Prostate gland (tissue), 2 donors: ENCODE measurements at regions not wholly inside any gene's neighbourhood (a gene's known extent, or its start where the extent isn't known, plus 50 kb on each side); places are given as distances from the start of the nearest gene placed in this dataset.

Experiments
- CTCF ChIP-seq, 4 experiments: fragments of 200-600 bp in 2 of 4; fragments of 450-650 bp in 2 of 4; sonication (generic) in 2 of 4; IDR thresholded peaks; 1 replicate in 3 of 4; 2 replicates in 1 of 4; pipeline ENCODE4 v1.5.1; 2016 to 2019; ENCODE audit warnings: antibody characterized with exemption in 4 of 4, mild to moderate bottlenecking in 2 of 4, moderate library complexity in 2 of 4
- POLR2A ChIP-seq: fragments of 450-650 bp; IDR thresholded peaks from one replicate; pipeline ENCODE4 v1.6.1; 2016; ENCODE audit warnings: antibody characterized with exemption, mild to moderate bottlenecking

GRCh38 chr3:14256561-14257342, 78.1 kb downstream of the LSM3 start:
- no peak for TF ChIP-seq CTCF (IDR thresholded peaks at IDR 0.05)
- no peak for TF ChIP-seq POLR2A
